Prostate gland (tissue), 2 donors: ENCODE measurements at regions not wholly inside any gene's neighbourhood (a gene's known extent, or its start where the extent isn't known, plus 50 kb on each side); places are given as distances from the start of the nearest gene placed in this dataset.

ENCODE experiments used
- CTCF ChIP-seq, 4 experiments: fragments of 200-600 bp in 2 of 4; fragments of 450-650 bp in 2 of 4; sonication (generic) in 2 of 4; IDR thresholded peaks; 1 replicate in 3 of 4; 2 replicates in 1 of 4; pipeline ENCODE4 v1.5.1; 2016 to 2019; ENCODE audit warnings: antibody characterized with exemption in 4 of 4, mild to moderate bottlenecking in 2 of 4, moderate library complexity in 2 of 4
- POLR2AphosphoS5 ChIP-seq: sonication (generic); formaldehyde crosslinking; IDR thresholded peaks from one replicate; pipeline ENCODE4 v1.6.1; 2017; ENCODE audit warnings: antibody characterized with exemption

GRCh38 chr21:38637161-38637560 is 138.9 kb upstream of the ERG start:
- TF ChIP-seq CTCF (IDR thresholded peaks at IDR 0.05) (no peak), POLR2AphosphoS5 (no peak)
